Omental fat pad (tissue), 3 donors: ENCODE measurements at regions not wholly inside any gene's neighbourhood (a gene's known extent, or its start where the extent isn't known, plus 50 kb on each side); places are given as distances from the start of the nearest gene placed in this dataset.

Source experiments
- ATAC-seq: fragments of 150-250 bp; one replicate; pipeline ENCODE4 v1.9.1; 2016; ENCODE audit warnings: mild to moderate bottlenecking, moderate library complexity; ENCODE audit not compliant: low FRiP score
- DNase-seq: peaks from one replicate; pipeline ENCODE4 v3.0.0-alpha.2; 2019; ENCODE audit warnings: low spot score
- CTCF ChIP-seq, 3 donors: fragments of 450-650 bp; IDR thresholded peaks; one replicate each; pipeline ENCODE4 v1.5.1; 2016 to 2017; ENCODE audit warnings: antibody characterized with exemption in 3 of 3, mild to moderate bottlenecking in 3 of 3, moderate library complexity in 2 of 3

DNA sequence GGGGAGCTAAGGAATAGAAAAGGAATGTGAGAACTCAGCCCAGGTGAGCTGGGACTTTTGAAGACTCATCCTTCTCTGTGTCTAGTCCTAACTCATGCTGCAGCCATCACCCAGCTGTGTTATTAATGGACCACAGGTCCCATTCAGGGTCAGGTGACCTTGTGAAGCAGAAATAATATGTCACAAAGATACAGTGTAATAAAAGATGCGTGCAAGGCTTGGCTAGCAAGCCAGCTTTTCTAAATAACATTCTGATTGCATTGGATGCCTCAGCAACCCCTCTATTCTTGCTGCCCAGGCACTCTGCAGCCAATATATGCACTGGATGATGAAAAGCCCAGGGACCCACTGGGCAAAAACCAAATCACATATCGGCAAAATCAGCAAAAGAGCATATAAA, 393.1 kb upstream of the PIK3C3 start:
- no peak for ATAC-seq
- DNase-seq: no peak
- no peak for TF ChIP-seq CTCF (IDR thresholded peaks at IDR 0.05)

GRCh38 chr18:41558715-41559114, 396.3 kb upstream of the PIK3C3 start:
- DNase-seq (no peak), ATAC-seq (no peak)
- no peak for TF ChIP-seq CTCF (IDR thresholded peaks at IDR 0.05)

- ATAC-seq (no peak), DNase-seq (no peak)
- no peak for TF ChIP-seq CTCF (IDR thresholded peaks at IDR 0.05)
Observed at GRCh38 chr18:41553716-41554115, 401.3 kb upstream of the PIK3C3 start.

DNA sequence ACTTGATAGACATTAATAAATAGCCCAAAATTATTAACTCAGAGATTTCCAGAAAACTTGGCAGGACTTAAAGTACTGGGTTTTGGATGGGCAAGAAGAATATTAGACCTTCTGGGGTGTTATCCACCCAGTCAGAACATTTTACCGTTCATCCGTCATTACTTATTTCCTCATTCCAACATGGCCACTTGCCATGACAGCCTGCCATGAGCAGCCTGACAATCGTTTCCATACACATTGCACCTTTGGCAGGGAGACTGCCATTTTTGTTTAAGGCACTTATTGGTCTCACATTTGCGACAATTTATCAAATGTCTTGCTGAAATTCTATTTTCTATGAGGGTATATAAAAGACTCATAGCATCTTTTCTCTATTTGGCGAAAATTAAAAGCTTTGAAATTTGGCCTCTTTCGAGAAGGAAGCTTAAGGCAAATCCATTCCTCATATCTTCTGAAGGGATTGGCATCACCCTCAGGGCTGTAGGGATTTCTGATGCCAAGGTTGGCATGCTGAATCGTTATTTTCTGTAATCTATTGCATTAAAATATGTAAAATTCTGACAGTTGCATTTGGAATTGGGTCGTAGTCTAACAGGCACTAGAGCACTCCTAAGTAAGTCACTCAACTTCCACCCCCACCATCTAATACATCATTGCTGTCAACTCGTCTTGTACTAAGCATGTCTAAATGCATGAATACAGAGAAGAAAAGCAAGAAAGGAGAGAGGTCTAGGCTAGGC, 406.3 kb upstream of the PIK3C3 start:
- DNase-seq (no peak), ATAC-seq (no peak)
- no peak for TF ChIP-seq CTCF (IDR thresholded peaks at IDR 0.05)

DNA sequence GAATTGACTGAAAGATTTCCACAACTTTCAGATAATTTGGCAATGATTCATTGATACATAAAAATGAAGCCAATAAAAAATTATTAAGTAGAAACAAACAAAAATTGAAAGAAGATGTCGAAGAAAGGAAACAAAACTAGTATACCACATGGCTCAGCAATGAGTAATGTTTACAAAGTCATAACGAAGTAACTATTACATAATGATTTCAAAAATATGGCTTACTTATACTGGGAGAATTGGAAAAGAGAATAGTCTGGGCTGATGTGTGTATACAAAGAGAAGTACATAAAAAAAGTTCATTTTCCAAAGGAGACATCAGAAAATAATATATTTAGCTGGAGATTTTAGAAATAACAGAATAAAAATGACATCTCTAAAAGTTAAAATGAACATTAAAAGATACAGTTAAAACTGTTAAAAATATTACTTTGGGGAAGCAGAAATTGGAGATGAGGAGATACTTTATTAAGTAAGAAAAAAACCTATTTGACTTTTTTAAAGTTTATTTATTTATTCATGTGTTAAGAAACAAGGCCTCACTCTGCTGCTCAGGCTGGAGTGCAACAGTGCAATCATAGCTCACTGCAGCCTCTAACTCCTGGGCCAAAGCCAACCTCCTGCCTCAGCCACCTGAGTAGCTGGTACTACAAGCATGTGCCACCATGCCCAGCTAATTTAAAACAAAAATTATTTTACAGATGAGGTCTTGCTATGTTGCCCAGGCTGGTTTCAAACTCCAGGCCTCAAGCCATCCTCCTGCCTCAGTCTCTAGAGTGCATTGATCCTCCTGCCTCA, 409.7 kb upstream of the PIK3C3 start:
- no peak for ATAC-seq
- DNase-seq: no peak
- no peak for TF ChIP-seq CTCF (IDR thresholded peaks at IDR 0.05)

DNA sequence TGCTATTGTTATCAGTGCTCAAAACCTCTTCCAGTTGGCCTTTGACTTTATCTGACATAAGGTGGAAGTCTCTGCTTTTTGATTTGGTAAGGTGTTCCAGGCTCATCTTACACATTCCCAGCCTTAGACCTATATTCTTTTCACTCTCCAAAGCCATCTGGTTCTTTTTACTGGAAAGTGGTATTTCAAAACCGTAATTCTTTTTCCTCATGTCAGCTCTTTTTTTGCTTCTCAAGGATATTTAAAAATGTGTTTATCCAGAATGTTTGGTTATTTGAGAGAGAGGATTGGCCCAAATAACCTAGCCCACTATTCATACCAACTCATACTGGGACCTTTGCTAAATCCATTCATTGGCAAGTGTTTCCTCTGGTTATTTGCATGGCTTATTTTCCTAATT, 411.2 kb upstream of the PIK3C3 start:
- DNase-seq (no peak), ATAC-seq (no peak)
- no peak for TF ChIP-seq CTCF (IDR thresholded peaks at IDR 0.05)
